Hepatocyte (in vitro differentiated cells): ENCODE measurements at regions not wholly inside any gene's neighbourhood (a gene's known extent, or its start where the extent isn't known, plus 50 kb on each side); places are given as distances from the start of the nearest gene placed in this dataset. TPM values are rescaled to one million over a fixed set of nuclear protein-coding genes. Genes with fewer than 3 reads are reported as not detected.

ENCODE experiments used
- DNase-seq: peaks from one replicate; pipeline ENCODE4 v3.0.0-alpha.2; 2016; ENCODE audit warnings: low spot score
- H2AFZ ChIP-seq: fragments of 200-600 bp; sonication (generic); 2 replicates; pipeline ENCODE4 v1.6.0; 2016; ENCODE audit warnings: antibody characterized with exemption, mild to moderate bottlenecking
- H3K27ac ChIP-seq: fragments of 200-600 bp; sonication (generic); 2 replicates; pipeline ENCODE4 v1.5.1; 2016; ENCODE audit warnings: mild to moderate bottlenecking
- H3K27me3 ChIP-seq: fragments of 200-600 bp; sonication (generic); 2 replicates; pipeline ENCODE4 v1.6.1; 2016
- H3K36me3 ChIP-seq: fragments of 200-600 bp; sonication (generic); replicated peaks from 2 replicates; pipeline ENCODE4 v1.5.1; 2016; ENCODE audit warnings: low read depth; ENCODE audit not compliant: insufficient read depth
- H3K4me1 ChIP-seq: fragments of 200-600 bp; sonication (generic); 2 replicates; pipeline ENCODE4 v1.5.1; 2016; ENCODE audit warnings: mild to moderate bottlenecking, moderate library complexity; ENCODE audit not compliant: insufficient read depth
- H3K4me2 ChIP-seq: fragments of 200-600 bp; sonication (generic); 2 replicates; pipeline ENCODE4 v1.6.0; 2016
- H3K4me3 ChIP-seq: fragments of 200-600 bp; sonication (generic); 2 replicates; pipeline ENCODE4 v1.5.1; 2016; ENCODE audit warnings: mild to moderate bottlenecking
- H3K79me2 ChIP-seq: fragments of 200-600 bp; sonication (generic); 2 replicates; pipeline ENCODE4 v1.6.0; 2017; ENCODE audit warnings: mild to moderate bottlenecking
- H3K9me2 ChIP-seq: fragments of 200-600 bp; sonication (generic); replicated peaks from 2 replicates; pipeline ENCODE4 v1.6.0; 2017; ENCODE audit warnings: mild to moderate bottlenecking; ENCODE audit not compliant: insufficient read depth
- H3K9me3 ChIP-seq: fragments of 200-600 bp; sonication (generic); 2 replicates; pipeline ENCODE4 v1.5.1; 2016; ENCODE audit warnings: low read depth, mild to moderate bottlenecking
- H4K20me1 ChIP-seq: fragments of 200-600 bp; sonication (generic); 2 replicates; pipeline ENCODE4 v1.6.0; 2016; ENCODE audit warnings: mild to moderate bottlenecking; ENCODE audit not compliant: insufficient read depth, poor library complexity, severe bottlenecking
- CTCF ChIP-seq: fragments of 200-600 bp; sonication (generic); IDR thresholded peaks from 2 replicates; pipeline ENCODE4 v1.5.1; 2016; ENCODE audit warnings: antibody characterized with exemption, mild to moderate bottlenecking; ENCODE audit not compliant: poor library complexity
- EZH2 ChIP-seq: fragments of 200-600 bp; sonication (generic); IDR thresholded peaks from 2 replicates; pipeline ENCODE4 v1.6.1; 2016; ENCODE audit warnings: antibody characterized with exemption, mild to moderate bottlenecking, borderline replicate concordance
- EZH2phosphoT487 ChIP-seq: fragments of 200-600 bp; sonication (generic); IDR thresholded peaks from one replicate; pipeline ENCODE4 v1.6.1; 2018; ENCODE audit warnings: antibody characterized with exemption, mild to moderate bottlenecking, low read depth, moderate library complexity; ENCODE audit not compliant: unreplicated experiment, severe bottlenecking
- WGBS: methylation state at CpG from one replicate; pipeline ENCODE4 v1.1.6; 2016; ENCODE audit warnings: low lambda C conversion rate; ENCODE audit errors: missing lambda C conversion rate; 5-methylcytosine and 5-hydroxymethylcytosine counted together
- small RNA-seq: library from RNA; depleted of rRNA; stranded (forward); fragments of <200 nt; gene quantifications from one replicate; pipeline ENCODE3, GENCODE V24; 2014

- no peak for DNase-seq
- Histone ChIP-seq H2AFZ (no peak overlapping the region), H3K4me3 (no peak overlapping the region), H3K4me1 (no peaks in the 10 kb centered on the region), H3K79me2 (no peaks in the 10 kb centered on the region), H4K20me1 (no peaks in the 10 kb centered on the region), H3K9me3 (peaks cover 20% of the 10 kb centered on the region), H3K27ac (no peak overlapping the region), H3K4me2 (no peak overlapping the region), H3K27me3 (no peaks in the 10 kb centered on the region), H3K36me3 (no peaks in the 10 kb centered on the region), H3K9me2 (no peaks in the 10 kb centered on the region)
- WGBS, result 51% methylated on average over 3 of the region's 3 CpGs
- no peak for TF ChIP-seq CTCF
- no peak for TF ChIP-seq EZH2phosphoT487
- TF ChIP-seq EZH2, result no peak
Observed at GRCh38 chr16:35931722-35932121, 2472.3 kb downstream of the TP53TG3F start.

Small RNAs in the stretch of these regions (small RNA-seq; reads per million reads assigned to genes)
- gene AC106785.1 (not detected), gene RNA5SP406 (not detected), gene RNA5SP407 (not detected), gene RNA5SP408 (not detected), gene RNA5SP409 (not detected), gene RNA5SP410 (not detected), gene RNA5SP411 (not detected), gene RNA5SP412 (not detected), gene RNA5SP413 (not detected), gene RNA5SP414 (not detected), gene RNA5SP415 (not detected), gene RNA5SP416 (not detected), gene RNA5SP417 (not detected), gene RNA5SP418 (not detected), gene RNA5SP419 (not detected), gene RNA5SP420 (not detected), gene RNA5SP421 (not detected), gene RNA5SP422 (not detected), gene RNA5SP423 (not detected)
